NCI-H1694 treated with DMSO at 0.1 percent for 48 hours (cell line): ENCODE measurements at regions not wholly inside any gene's neighbourhood (a gene's known extent, or its start where the extent isn't known, plus 50 kb on each side); places are given as distances from the start of the nearest gene placed in this dataset.
A peak's percentile ranks its signal among the peaks of the same experiment; 100 is the strongest.
"Not testable (repeated sequence)": the region's sequence is repeated elsewhere in the genome, so short reads cannot be mapped to it uniquely, and the experiment has no call there.

Experiments used
- DNase-seq: peaks from one replicate; lab custom pipeline; 2025; lab: John Stamatoyannopoulos, UW

DNA sequence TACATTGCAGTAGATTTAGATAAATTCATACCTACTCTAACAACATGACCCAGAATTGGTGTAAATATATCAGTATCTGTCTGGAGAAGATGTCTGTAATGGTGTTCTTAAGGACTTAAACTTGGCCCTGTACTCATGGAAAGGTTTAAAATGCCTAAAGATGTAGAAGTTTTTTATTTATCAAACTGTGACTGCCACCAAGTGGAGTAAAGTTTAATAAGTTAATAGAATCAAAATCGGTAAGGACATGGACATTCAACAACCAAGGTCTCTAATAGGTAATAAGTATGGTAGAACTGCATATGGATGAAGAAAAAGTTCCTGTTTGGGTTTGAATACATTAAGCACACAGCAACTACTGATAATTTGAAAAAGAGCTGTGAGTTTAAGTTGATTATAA, 474.0 kb upstream of the NDST3 start:
- DNase-seq: peak; percentile 16

GRCh38 chr4:117574085-117574484, 460.2 kb upstream of the NDST3 start:
- DNase-seq: no peak

DNA sequence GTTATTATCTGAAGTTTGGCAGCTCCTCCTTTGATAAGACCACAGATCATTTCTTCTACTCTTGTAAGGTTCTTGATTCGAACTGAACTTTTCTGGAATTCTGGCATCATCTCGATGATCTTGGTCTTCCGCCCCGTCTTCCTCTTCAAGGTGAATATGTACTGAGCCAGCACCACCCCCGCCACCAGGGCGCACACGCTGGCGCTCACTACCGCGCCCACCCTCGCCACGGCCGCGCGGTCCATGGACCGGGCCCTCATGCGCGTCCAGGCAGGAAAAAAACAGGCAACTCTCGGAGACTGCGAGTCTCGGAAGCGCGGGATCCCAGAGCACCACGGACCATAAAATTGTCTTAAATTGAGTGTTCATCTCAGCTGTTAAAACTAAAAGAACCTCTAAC, 458.4 kb upstream of the NDST3 start:
- DNase-seq: no peak

DNA sequence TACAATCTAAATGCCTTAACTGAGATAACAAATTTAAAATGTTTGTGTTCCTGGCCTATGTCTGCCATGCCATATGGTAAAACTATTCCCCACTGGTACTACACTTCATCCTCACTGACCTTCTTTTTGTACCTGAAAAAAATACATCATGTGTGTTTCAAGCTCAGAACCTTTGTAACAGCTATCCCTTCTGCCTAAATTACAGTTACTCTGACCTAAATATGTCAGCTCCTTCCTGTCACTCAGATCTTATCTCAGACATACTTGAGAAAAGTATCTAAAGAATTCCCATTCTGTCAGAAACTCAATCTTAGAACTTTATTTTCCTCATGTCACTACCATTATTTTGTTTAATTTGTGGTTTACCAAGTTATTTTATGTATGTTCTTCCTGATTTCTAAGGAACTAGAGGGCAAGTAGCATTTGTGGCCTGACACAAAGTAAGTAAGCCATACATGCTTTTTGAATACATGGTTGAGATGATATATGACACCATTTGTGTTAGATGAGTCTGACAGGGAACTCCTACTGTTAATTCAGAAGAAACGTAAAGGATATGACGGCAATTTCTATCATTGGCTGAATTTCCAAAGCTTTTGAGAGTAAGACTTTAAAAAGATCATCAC, 456.5 kb upstream of the NDST3 start:
- DNase-seq: no peak

- no peak for DNase-seq
Observed at GRCh38 chr4:117588771-117589170, 445.5 kb upstream of the NDST3 start.

DNA sequence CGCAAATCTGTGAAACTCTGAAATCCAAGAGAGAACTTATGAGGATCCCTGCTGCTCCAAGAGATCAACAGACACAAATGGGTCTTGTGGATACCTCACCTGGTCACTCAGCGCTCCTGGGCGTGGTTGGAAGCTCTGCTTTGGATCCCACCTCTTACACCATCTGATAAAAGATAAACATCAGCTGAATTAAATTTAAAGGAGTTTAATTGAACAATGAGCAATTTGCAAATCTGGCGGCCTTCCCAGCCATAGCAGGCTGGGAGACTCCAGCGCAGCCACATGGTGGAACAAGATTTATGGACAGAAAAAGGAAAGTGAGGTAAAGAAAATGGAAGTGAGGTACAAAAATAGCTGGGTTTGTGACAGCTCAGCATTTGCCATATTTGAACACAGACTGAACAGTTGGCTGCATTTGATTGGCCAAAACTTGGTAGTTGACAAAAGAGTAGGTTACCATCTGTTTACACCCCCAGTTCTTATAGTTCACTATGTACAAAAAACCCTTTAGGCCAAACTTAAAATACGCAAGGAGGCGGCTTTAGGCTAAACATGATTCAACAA, 437.3 kb upstream of the NDST3 start:
- DNase-seq: no peak

- not testable (repeated sequence) for DNase-seq
Observed at GRCh38 chr4:117599393-117599792, 434.9 kb upstream of the NDST3 start.

GRCh38 chr4:117600936-117601335, 433.4 kb upstream of the NDST3 start:
- not testable (repeated sequence) for DNase-seq

DNA sequence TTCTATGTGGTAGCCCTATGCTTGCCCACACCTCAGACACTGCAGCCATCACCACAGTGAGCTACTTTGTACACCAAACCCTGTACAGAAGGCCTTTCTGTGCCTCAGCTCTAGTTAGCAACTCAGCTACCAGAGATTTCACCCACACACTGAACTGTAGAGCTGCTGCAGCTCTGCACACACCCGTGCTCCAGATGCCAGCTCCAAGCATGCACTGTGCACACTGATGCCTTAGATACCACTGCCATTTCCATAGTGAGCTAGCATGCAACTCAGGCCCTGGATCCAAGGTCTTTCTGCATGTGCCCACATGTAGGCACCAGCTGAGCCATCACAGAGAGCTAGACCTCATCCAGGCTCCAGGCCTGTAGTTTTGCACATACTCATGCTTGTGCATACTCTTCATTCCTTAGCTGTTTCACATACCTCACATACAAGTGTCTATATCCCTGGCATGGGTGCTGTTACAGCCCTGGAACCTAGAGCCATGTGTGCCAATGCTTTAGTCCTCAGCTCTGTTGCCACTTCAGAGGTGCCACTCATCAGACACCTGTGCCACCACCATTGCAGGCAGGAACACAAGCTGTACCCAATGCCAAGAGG, 423.5 kb upstream of the NDST3 start:
- no peak for DNase-seq

DNA sequence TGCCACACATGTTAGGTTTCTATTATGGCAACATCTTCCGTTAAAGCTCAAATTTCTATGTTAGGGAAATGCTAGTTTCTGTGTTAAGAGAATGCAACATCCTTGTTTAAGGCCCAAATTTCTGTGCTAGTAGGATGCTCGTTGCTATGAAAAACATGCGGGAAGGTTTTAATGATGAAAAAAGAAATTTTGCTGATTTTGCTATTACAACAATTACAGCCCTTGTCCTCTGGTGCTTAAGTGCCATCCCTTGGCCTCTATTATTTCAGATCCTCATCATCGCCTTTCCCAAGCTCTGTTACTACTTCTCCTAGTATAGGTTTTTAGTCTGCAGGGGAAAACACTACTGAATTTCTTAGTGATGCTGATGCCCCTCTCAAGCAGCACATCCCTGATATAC, 412.6 kb upstream of the NDST3 start:
- no peak for DNase-seq

- DNase-seq: no peak
Observed at GRCh38 chr4:117623326-117623725, 411.0 kb upstream of the NDST3 start.

- no peak for DNase-seq
Observed at GRCh38 chr4:117626664-117627063, 407.6 kb upstream of the NDST3 start.

- no peak for DNase-seq
Observed at GRCh38 chr4:117634716-117635115, 399.6 kb upstream of the NDST3 start.

GRCh38 chr4:117637347-117637746, 396.9 kb upstream of the NDST3 start:
- DNase-seq: no peak

DNA sequence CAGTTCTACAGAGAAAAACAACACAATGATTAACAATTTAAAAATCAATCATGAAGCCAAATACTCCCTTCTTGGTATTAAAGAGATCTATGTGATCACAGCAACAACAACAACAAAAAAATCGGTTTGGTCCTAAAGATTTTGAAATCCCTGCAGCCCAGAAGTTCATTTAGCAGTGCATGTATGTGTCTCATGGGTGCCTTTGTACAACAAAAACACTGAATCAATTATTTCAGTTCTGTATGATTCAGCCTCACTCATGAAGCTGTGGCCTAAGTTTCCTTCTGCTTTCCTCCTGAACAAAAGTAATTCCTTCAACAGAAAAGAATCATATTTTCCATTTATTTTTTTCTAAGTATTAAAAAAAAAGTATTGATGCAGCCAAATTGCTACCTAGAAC, 393.4 kb upstream of the NDST3 start:
- DNase-seq: no peak

- DNase-seq: no peak
Observed at GRCh38 chr4:117641519-117641918, 392.8 kb upstream of the NDST3 start.

DNA sequence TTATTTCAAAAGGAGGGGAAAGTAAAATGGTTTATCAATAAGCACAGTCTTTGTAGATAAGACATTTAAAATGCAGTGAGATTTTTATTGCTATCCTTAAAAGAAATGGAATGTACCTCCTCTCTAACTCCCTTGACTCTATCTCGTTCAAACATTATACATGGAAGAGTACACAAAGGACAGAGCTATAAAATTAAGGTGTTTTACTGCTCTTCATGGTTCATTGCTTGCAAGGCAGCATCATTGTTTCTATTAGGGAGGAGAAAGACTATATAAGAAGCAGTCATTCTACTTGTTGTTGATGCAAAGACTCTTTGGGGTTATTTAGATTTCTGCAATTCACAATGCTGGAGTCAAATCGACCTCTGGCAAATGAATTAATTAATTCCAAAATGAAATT, 380.2 kb upstream of the NDST3 start:
- no peak for DNase-seq

- no peak for DNase-seq
Observed at GRCh38 chr4:117660668-117661067, 373.6 kb upstream of the NDST3 start.

DNA sequence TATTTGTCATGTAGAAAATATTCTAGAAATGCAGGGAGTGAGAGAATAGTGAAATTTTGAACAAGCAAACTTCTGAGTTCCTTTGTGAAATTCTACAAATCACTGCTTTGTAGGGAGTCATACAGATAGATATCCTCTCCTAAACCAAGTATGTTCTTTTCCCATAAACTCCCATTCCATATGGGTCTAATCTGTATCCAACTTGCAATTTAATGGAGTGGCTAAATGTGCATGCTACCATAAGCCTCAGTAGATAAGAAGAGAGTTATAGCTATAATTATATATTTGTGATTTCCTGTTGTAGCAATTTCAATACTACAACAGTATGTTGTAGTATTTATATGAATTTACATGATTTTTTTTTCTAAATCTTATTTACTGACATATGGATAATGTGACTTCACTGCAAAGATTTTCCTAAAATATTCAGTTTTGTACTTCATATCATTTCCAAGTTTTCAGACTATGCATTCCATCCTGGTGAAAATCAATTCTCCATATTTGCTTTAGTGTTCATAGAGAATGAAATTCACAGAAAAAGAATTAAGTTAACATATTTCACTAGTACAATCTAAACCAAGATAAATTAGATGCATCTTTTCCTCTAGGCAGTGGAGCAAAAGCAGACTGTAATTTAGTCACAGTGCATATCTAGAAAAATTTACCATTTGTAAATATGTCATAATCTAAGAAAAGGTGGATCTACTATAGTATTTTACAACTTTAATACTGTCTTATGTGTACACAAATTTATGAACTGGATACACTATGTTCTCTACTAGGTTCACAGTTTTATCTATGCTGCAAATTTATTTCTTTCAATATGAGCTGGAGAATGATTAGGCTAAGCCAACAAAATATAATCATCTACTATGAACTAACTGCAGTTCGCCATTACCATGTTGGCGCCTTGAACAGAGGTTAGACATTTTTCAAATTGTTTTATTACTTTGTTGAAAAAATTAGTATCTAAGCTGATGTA, 372.9 kb upstream of the NDST3 start:
- DNase-seq: no peak

DNA sequence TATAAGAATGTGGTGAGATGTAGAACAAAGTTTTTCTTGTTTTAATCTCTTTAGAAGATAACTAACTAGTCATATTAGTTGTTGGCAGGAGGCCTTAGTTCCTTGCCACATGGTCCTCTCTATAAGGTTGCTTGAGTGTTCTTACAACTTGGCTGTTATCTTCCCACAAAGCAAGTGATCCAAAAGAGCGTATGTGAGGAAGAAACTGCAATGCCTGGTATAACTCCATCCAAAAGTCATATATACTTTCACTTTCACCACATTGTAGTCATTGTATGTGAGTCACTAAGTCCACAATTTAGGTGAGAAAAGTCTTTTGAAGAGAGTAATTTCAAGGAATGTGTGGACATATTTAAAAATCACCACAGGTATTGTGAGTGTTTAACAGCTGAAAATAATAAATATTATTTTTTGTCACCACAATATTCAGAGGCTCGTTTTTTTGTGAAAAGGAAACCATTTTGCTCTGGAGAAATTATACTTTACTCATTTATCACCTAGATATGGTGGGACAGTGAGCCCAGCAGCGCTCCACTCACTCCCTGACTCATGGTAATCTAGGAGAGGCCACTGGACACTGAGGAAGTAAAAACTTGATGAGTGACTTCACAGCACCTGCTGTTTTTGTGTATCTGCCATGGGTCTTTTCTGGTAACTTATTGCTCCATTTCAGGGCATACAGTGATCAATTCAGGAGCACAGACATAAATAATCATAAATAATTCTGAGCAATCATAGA, 369.4 kb upstream of the NDST3 start:
- DNase-seq: no peak

- DNase-seq: no peak
Observed at GRCh38 chr4:117676153-117676552, 358.1 kb upstream of the NDST3 start.

DNA sequence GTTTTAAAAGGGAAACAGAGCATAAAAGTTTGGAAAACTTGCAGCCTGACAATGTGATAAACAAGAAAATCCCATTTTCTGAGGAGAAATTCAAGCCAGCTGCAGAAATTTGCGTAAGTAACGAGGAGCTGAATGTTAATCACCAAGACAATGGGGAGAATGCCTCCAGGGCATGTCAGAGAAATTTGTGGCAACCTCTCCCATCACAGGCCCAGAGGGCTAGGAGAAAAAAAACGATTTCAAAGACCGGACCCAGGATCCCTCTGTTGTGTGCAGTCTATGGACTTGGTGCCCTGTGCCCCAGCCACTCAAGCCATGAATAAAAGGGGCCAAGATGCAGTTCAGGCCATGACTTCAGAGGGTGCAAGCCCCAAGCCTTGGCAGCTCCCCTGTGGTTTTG, 355.4 kb upstream of the NDST3 start:
- DNase-seq: no peak
